ENCODE measurements at regions not wholly inside any gene's neighbourhood (a gene's known extent, or its start where the extent isn't known, plus 50 kb on each side); places are given as distances from the start of the nearest gene placed in this dataset.

DNA sequence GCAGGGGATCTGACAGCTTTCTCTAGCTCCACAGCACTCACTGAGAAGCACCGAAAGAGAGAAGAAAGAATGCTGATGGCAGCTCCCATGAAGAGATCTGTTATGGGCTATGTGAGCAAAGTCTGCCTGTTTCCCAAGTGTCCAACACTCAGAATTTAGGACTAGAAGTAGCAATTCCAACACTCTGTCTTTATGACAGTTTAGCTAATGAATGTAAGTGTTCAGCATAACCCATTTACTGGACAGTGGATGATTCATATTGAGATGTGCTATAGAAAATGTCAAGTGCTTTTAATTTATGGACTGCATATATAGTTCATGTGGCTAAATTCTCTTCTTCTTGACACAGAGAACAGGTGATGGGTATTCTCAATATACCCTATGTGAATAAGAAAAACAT is 683.1 kb upstream of the ZNF608 start:
- TF ChIP-seq, protein P1, sequence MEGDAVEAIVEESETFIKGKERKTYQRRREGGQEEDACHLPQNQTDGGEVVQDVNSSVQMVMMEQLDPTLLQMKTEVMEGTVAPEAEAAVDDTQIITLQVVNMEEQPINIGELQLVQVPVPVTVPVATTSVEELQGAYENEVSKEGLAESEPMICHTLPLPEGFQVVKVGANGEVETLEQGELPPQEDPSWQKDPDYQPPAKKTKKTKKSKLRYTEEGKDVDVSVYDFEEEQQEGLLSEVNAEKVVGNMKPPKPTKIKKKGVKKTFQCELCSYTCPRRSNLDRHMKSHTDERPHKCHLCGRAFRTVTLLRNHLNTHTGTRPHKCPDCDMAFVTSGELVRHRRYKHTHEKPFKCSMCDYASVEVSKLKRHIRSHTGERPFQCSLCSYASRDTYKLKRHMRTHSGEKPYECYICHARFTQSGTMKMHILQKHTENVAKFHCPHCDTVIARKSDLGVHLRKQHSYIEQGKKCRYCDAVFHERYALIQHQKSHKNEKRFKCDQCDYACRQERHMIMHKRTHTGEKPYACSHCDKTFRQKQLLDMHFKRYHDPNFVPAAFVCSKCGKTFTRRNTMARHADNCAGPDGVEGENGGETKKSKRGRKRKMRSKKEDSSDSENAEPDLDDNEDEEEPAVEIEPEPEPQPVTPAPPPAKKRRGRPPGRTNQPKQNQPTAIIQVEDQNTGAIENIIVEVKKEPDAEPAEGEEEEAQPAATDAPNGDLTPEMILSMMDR (IDR thresholded peaks at IDR 0.05) = no peak
- no peak for TF ChIP-seq EP300 (IDR thresholded peaks at IDR 0.05)
- TF ChIP-seq POLR2A (IDR thresholded peaks at IDR 0.05; ENCODE audit: low read length) = no peak
- TF ChIP-seq POLR2AphosphoS2 (conservative IDR thresholded peaks at IDR 0.05; ENCODE audit: low read length) = no peak
- no peak for TF ChIP-seq JUNB (IDR thresholded peaks at IDR 0.05)
- TF ChIP-seq KDM1A (IDR thresholded peaks at IDR 0.05; ENCODE audit: low read depth) = no peak
- TF ChIP-seq, protein P2, sequence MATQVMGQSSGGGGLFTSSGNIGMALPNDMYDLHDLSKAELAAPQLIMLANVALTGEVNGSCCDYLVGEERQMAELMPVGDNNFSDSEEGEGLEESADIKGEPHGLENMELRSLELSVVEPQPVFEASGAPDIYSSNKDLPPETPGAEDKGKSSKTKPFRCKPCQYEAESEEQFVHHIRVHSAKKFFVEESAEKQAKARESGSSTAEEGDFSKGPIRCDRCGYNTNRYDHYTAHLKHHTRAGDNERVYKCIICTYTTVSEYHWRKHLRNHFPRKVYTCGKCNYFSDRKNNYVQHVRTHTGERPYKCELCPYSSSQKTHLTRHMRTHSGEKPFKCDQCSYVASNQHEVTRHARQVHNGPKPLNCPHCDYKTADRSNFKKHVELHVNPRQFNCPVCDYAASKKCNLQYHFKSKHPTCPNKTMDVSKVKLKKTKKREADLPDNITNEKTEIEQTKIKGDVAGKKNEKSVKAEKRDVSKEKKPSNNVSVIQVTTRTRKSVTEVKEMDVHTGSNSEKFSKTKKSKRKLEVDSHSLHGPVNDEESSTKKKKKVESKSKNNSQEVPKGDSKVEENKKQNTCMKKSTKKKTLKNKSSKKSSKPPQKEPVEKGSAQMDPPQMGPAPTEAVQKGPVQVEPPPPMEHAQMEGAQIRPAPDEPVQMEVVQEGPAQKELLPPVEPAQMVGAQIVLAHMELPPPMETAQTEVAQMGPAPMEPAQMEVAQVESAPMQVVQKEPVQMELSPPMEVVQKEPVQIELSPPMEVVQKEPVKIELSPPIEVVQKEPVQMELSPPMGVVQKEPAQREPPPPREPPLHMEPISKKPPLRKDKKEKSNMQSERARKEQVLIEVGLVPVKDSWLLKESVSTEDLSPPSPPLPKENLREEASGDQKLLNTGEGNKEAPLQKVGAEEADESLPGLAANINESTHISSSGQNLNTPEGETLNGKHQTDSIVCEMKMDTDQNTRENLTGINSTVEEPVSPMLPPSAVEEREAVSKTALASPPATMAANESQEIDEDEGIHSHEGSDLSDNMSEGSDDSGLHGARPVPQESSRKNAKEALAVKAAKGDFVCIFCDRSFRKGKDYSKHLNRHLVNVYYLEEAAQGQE (IDR thresholded peaks at IDR 0.05) = no peak
- TF ChIP-seq, protein P3, sequence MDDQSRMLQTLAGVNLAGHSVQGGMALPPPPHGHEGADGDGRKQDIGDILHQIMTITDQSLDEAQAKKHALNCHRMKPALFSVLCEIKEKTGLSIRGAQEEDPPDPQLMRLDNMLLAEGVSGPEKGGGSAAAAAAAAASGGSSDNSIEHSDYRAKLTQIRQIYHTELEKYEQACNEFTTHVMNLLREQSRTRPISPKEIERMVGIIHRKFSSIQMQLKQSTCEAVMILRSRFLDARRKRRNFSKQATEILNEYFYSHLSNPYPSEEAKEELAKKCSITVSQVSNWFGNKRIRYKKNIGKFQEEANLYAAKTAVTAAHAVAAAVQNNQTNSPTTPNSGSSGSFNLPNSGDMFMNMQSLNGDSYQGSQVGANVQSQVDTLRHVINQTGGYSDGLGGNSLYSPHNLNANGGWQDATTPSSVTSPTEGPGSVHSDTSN (IDR thresholded peaks at IDR 0.05) = no peak
- no peak for TF ChIP-seq CBX8 (IDR thresholded peaks at IDR 0.05)
- TF ChIP-seq RAD21 (conservative IDR thresholded peaks at IDR 0.05 in 1 of 2, IDR thresholded peaks at IDR 0.05 in 1 of 2) = no peak
- TF ChIP-seq RFX5 (IDR thresholded peaks at IDR 0.05) = no peak
- no peak for TF ChIP-seq ZC3H11A (IDR thresholded peaks at IDR 0.05)
- TF ChIP-seq CHD4 (IDR thresholded peaks at IDR 0.05; ENCODE audit: borderline replicate concordance) = no peak
- TF ChIP-seq TP53 (CRISPR knock-in tag; IDR thresholded peaks at IDR 0.05) = no peak
